GM23338 (cell line): ENCODE measurements at regions not wholly inside any gene's neighbourhood (a gene's known extent, or its start where the extent isn't known, plus 50 kb on each side); places are given as distances from the start of the nearest gene placed in this dataset.

ENCODE experiments used
- ATAC-seq: fragments of 200-7000 bp; cut with Tn5 transposase; 3 replicates; pipeline ENCODE4 v1.9.1; 2020
- DNase-seq: peaks from one replicate; pipeline ENCODE4 v3.0.0-alpha.2; 2015; ENCODE audit warnings: low spot score
- H2AFZ ChIP-seq: fragments of 200-600 bp; sonication (generic); 2 replicates; pipeline ENCODE4 v1.8.0; 2016; ENCODE audit warnings: antibody characterized with exemption, mild to moderate bottlenecking, moderate library complexity
- H3F3A ChIP-seq: fragments of 200-600 bp; sonication (generic); replicated peaks from 2 replicates; pipeline ENCODE4 v1.8.0; 2017; ENCODE audit warnings: antibody characterized with exemption, mixed run types, low read depth
- H3K27ac ChIP-seq: fragments of 200-600 bp; sonication (generic); 2 replicates; pipeline ENCODE4 v1.6.1; 2016; ENCODE audit warnings: low read depth
- H3K27me3 ChIP-seq: fragments of 200-600 bp; sonication (generic); 2 replicates; pipeline ENCODE4 v1.8.0; 2016; ENCODE audit warnings: mild to moderate bottlenecking, mixed run types, moderate library complexity; ENCODE audit not compliant: insufficient read depth
- H3K36me3 ChIP-seq: fragments of 200-600 bp; sonication (generic); 2 replicates; pipeline ENCODE4 v1.8.0; 2016; ENCODE audit warnings: mild to moderate bottlenecking; ENCODE audit not compliant: insufficient read depth
- H3K4me1 ChIP-seq: fragments of 200-600 bp; sonication (generic); 2 replicates; pipeline ENCODE4 v1.8.0; 2016; ENCODE audit warnings: mild to moderate bottlenecking, moderate library complexity; ENCODE audit not compliant: insufficient read depth
- H3K4me2 ChIP-seq: fragments of 200-600 bp; sonication (generic); 2 replicates; pipeline ENCODE4 v1.7.1; 2017; ENCODE audit warnings: mixed run types
- H3K4me3 ChIP-seq: fragments of 200-600 bp; sonication (generic); 2 replicates; pipeline ENCODE4 v1.6.1; 2016; ENCODE audit warnings: mixed run types
- H3K79me2 ChIP-seq: fragments of 200-600 bp; sonication (generic); replicated peaks from 2 replicates; pipeline ENCODE4 v1.8.0; 2017; ENCODE audit warnings: mild to moderate bottlenecking; ENCODE audit not compliant: insufficient read depth
- H3K9me2 ChIP-seq: fragments of 200-600 bp; sonication (generic); 2 replicates; pipeline ENCODE4 v1.8.0; 2017; ENCODE audit not compliant: insufficient read depth
- H4K20me1 ChIP-seq: fragments of 200-600 bp; sonication (generic); replicated peaks from 2 replicates; pipeline ENCODE4 v1.8.0; 2017; ENCODE audit warnings: mild to moderate bottlenecking; ENCODE audit not compliant: insufficient read depth
- H3K27ac Mint-ChIP-seq: 2 replicates; pipeline ENCODE4 v1.8.0; 2020; ENCODE audit warnings: inconsistent platforms, mild to moderate bottlenecking, moderate library complexity, mixed read lengths
- H3K27me3 Mint-ChIP-seq: 3 replicates; pipeline ENCODE4 v1.8.0; 2022; ENCODE audit warnings: low read depth, mild to moderate bottlenecking, moderate library complexity, mixed read lengths, inconsistent platforms; ENCODE audit not compliant: insufficient read depth, poor library complexity
- H3K36me3 Mint-ChIP-seq: 3 replicates; pipeline ENCODE4 v1.8.0; 2021; ENCODE audit warnings: low read depth, mild to moderate bottlenecking, inconsistent platforms, moderate library complexity, mixed read lengths
- H3K4me1 Mint-ChIP-seq: 3 replicates; pipeline ENCODE4 v1.8.0; 2020; ENCODE audit warnings: mild to moderate bottlenecking, inconsistent platforms, mixed read lengths
- H3K4me3 Mint-ChIP-seq: 3 replicates; pipeline ENCODE4 v1.8.0; 2021; ENCODE audit warnings: moderate library complexity, mild to moderate bottlenecking, inconsistent platforms, mixed read lengths
- H3K9me3 Mint-ChIP-seq: 3 replicates; pipeline ENCODE4 v1.8.0; 2020; ENCODE audit warnings: moderate library complexity, mild to moderate bottlenecking, inconsistent platforms, mixed read lengths
- CREB1 ChIP-seq: fragments of 250-450 bp; sonication (Bioruptor Pico); IDR thresholded peaks from 2 replicates; pipeline ENCODE4 v1.5.0; 2020; ENCODE audit warnings: low read depth, mild to moderate bottlenecking, moderate library complexity
- EZH2 ChIP-seq: fragments of 200-600 bp; sonication (generic); IDR thresholded peaks from one replicate; pipeline ENCODE4 v1.8.0; 2017; ENCODE audit warnings: antibody characterized with exemption, mild to moderate bottlenecking, low read depth; ENCODE audit not compliant: unreplicated experiment
- EZH2phosphoT487 ChIP-seq: fragments of 200-600 bp; sonication (generic); IDR thresholded peaks from one replicate; pipeline ENCODE4 v1.8.1; 2018; ENCODE audit warnings: antibody characterized with exemption; ENCODE audit not compliant: unreplicated experiment
- JUNB ChIP-seq: IDR thresholded peaks from one replicate; pipeline ENCODE4 v1.6.1; 2016; ENCODE audit warnings: antibody characterized with exemption; ENCODE audit not compliant: unreplicated experiment
- NANOG ChIP-seq: IDR thresholded peaks from 2 replicates; pipeline ENCODE4 v1.6.1; 2016; ENCODE audit warnings: antibody characterized with exemption, borderline replicate concordance
- POLR2AphosphoS5 ChIP-seq: IDR thresholded peaks from 2 replicates; pipeline ENCODE4 v1.6.1; 2016; ENCODE audit warnings: antibody characterized with exemption, low read depth
- REST ChIP-seq: IDR thresholded peaks from one replicate; pipeline ENCODE4 v1.6.1; 2018; ENCODE audit warnings: antibody characterized with exemption; ENCODE audit not compliant: unreplicated experiment
- STAT1 ChIP-seq: IDR thresholded peaks from one replicate; pipeline ENCODE4 v1.6.1; 2016; ENCODE audit warnings: antibody characterized with exemption; ENCODE audit not compliant: unreplicated experiment
- ZNF114 ChIP-seq: fragments of 250-450 bp; sonication (Bioruptor Pico); IDR thresholded peaks from 2 replicates; pipeline ENCODE4 v1.5.0; 2020; ENCODE audit warnings: mild to moderate bottlenecking, moderate library complexity
- ZNF331 ChIP-seq: fragments of 250-450 bp; sonication (Bioruptor Pico); IDR thresholded peaks from 2 replicates; pipeline ENCODE4 v1.5.0; 2020; ENCODE audit warnings: low read depth, mild to moderate bottlenecking, moderate library complexity
- ZNF462 ChIP-seq: fragments of 250-450 bp; sonication (Bioruptor Pico); IDR thresholded peaks from 2 replicates; pipeline ENCODE4 v1.5.0; 2020; ENCODE audit warnings: mild to moderate bottlenecking, moderate library complexity
- TF ChIP-seq, protein P1 (sequence below), 2 experiments: fragments of 200-600 bp in 1 of 2; sonication (generic) in 1 of 2; conservative IDR thresholded peaks; 2 replicates each; pipeline versions ENCODE4 v1.5.1 to v1.6.1; 2016 to 2017; ENCODE audit warnings: antibody characterized with exemption in 2 of 2, low read depth in 2 of 2, mild to moderate bottlenecking in 2 of 2, moderate library complexity in 1 of 2
- TF ChIP-seq, protein P2 (sequence below): IDR thresholded peaks from 2 replicates; pipeline ENCODE4 v1.6.1; 2016; ENCODE audit warnings: antibody characterized with exemption

GRCh38 chr15:69578787-69579583 is 126.4 kb downstream of the RPLP1 start:
- H3K4me3 Mint-ChIP-seq: no peak overlapping the region
- no peaks in the 10 kb centered on the region for H3K79me2 ChIP-seq
- peaks cover 6% of the 10 kb centered on the region for H3K27me3 Mint-ChIP-seq
- no peaks in the 10 kb centered on the region for H3F3A ChIP-seq
- no peak for DNase-seq
- peaks cover 2% of the 10 kb centered on the region; the same call in 1 of the 3 replicates for H3K9me3 Mint-ChIP-seq
- H4K20me1 ChIP-seq: no peaks in the 10 kb centered on the region
- ATAC-seq: no peak
- no peak for TF ChIP-seq EZH2
- no peak for TF ChIP-seq CREB1 (CRISPR knock-in tag)
- no peak for TF ChIP-seq ZNF114
- TF ChIP-seq STAT1: no peak
- TF ChIP-seq REST: no peak
- TF ChIP-seq, protein P1, sequence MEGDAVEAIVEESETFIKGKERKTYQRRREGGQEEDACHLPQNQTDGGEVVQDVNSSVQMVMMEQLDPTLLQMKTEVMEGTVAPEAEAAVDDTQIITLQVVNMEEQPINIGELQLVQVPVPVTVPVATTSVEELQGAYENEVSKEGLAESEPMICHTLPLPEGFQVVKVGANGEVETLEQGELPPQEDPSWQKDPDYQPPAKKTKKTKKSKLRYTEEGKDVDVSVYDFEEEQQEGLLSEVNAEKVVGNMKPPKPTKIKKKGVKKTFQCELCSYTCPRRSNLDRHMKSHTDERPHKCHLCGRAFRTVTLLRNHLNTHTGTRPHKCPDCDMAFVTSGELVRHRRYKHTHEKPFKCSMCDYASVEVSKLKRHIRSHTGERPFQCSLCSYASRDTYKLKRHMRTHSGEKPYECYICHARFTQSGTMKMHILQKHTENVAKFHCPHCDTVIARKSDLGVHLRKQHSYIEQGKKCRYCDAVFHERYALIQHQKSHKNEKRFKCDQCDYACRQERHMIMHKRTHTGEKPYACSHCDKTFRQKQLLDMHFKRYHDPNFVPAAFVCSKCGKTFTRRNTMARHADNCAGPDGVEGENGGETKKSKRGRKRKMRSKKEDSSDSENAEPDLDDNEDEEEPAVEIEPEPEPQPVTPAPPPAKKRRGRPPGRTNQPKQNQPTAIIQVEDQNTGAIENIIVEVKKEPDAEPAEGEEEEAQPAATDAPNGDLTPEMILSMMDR (conservative IDR thresholded peaks at IDR 0.05; ENCODE audit: low read depth in 2 of 2): no peak
- TF ChIP-seq JUNB: no peak
- no peak for TF ChIP-seq ZNF462 (CRISPR knock-in tag)
- no peak for TF ChIP-seq EZH2phosphoT487
- no peak for TF ChIP-seq ZNF331 (CRISPR knock-in tag)
- TF ChIP-seq, protein P2, sequence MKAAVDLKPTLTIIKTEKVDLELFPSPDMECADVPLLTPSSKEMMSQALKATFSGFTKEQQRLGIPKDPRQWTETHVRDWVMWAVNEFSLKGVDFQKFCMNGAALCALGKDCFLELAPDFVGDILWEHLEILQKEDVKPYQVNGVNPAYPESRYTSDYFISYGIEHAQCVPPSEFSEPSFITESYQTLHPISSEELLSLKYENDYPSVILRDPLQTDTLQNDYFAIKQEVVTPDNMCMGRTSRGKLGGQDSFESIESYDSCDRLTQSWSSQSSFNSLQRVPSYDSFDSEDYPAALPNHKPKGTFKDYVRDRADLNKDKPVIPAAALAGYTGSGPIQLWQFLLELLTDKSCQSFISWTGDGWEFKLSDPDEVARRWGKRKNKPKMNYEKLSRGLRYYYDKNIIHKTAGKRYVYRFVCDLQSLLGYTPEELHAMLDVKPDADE: no peak
- no peak for TF ChIP-seq POLR2AphosphoS5
- TF ChIP-seq NANOG: no peak
- no peak overlapping the region for H3K27ac Mint-ChIP-seq
- peaks cover 9% of the 10 kb centered on the region for H3K4me1 Mint-ChIP-seq
- no peak overlapping the region for H3K27ac ChIP-seq
- H3K27me3 ChIP-seq: no peaks in the 10 kb centered on the region
- no peaks in the 10 kb centered on the region for H3K4me1 ChIP-seq
- H2AFZ ChIP-seq: no peak overlapping the region
- peaks cover 8% of the 10 kb centered on the region; the same call in 1 of the 2 replicates for H3K9me2 ChIP-seq
- H3K4me2 ChIP-seq: no peak overlapping the region
- H3K4me3 ChIP-seq: no peak overlapping the region
- no peaks in the 10 kb centered on the region for H3K36me3 Mint-ChIP-seq
- H3K36me3 ChIP-seq: no peaks in the 10 kb centered on the region
